Esophagus muscularis mucosa (tissue), 4 donors: ENCODE measurements at regions not wholly inside any gene's neighbourhood (a gene's known extent, or its start where the extent isn't known, plus 50 kb on each side); places are given as distances from the start of the nearest gene placed in this dataset.

ENCODE experiments used
- DNase-seq: peaks from one replicate; pipeline ENCODE4 v3.0.0-alpha.2; 2017; ENCODE audit errors: extremely low spot score
- H3K27ac ChIP-seq, 4 donors: fragments of 200-600 bp; sonication (generic); replicated peaks in 1 of 4; 1 replicate in 3 of 4; 2 replicates in 1 of 4; pipeline ENCODE4 v1.5.1; 2016 to 2019; ENCODE audit warnings: mild to moderate bottlenecking in 1 of 4
- H3K27me3 ChIP-seq, 4 donors: fragments of 200-600 bp; sonication (generic); one replicate each; pipeline versions ENCODE4 v1.5.1 to v1.6.0; 2016 to 2019
- H3K36me3 ChIP-seq, 4 donors: fragments of 200-600 bp; sonication (generic); one replicate each; pipeline ENCODE4 v1.5.1; 2016 to 2019
- H3K4me1 ChIP-seq, 4 donors: fragments of 200-600 bp; sonication (generic); one replicate each; pipeline ENCODE4 v1.5.1; 2016 to 2019
- H3K4me3 ChIP-seq, 4 donors: fragments of 200-600 bp; sonication (generic); 1 replicate in 2 of 4; 2 replicates in 2 of 4; pipeline ENCODE4 v1.5.1; 2016 to 2019; ENCODE audit warnings: mild to moderate bottlenecking in 4 of 4, moderate library complexity in 1 of 4
- H3K9me3 ChIP-seq, 4 donors: fragments of 200-600 bp; sonication (generic); 1 replicate in 3 of 4; 2 replicates in 1 of 4; pipeline ENCODE4 v1.5.1; 2016 to 2019
- EP300 ChIP-seq: sonication (generic); formaldehyde crosslinking; IDR thresholded peaks from one replicate; pipeline ENCODE4 v1.6.1; 2017; ENCODE audit warnings: antibody characterized with exemption
- POLR2A ChIP-seq: fragments of 450-650 bp; IDR thresholded peaks from one replicate; pipeline ENCODE4 v1.6.1; 2017; ENCODE audit warnings: antibody characterized with exemption, moderate library complexity, mild to moderate bottlenecking, low read depth
- POLR2AphosphoS5 ChIP-seq, 2 donors: sonication (generic); formaldehyde crosslinking; IDR thresholded peaks; one replicate each; pipeline ENCODE4 v1.6.1; 2017; ENCODE audit warnings: antibody characterized with exemption in 2 of 2
- WGBS: methylation state at CpG from one replicate; pipeline ENCODE4 v1.1.5; 2018; 5-methylcytosine and 5-hydroxymethylcytosine counted together
- intact Hi-C: fragments of 100-400 bp; cut with DNase I; formaldehyde crosslinking; loops from one replicate; pipeline ENCODE4 v1.15.1; 2023
- TF ChIP-seq, protein P1 (sequence below), 3 experiments: fragments of 200-600 bp in 2 of 3; fragments of 450-650 bp in 1 of 3; sonication (generic) in 2 of 3; IDR thresholded peaks; one replicate each; pipeline ENCODE4 v1.5.1; 2017 to 2019; ENCODE audit warnings: antibody characterized with exemption in 3 of 3, mild to moderate bottlenecking in 2 of 3, moderate library complexity in 1 of 3

- Histone ChIP-seq H3K27ac (no peak overlapping the region), H3K36me3 (no peaks in the 10 kb centered on the region), H3K9me3 (no peaks in the 10 kb centered on the region), H3K4me1 (no peaks in the 10 kb centered on the region), H3K4me3 (no peak overlapping the region), H3K27me3 (no peaks in the 10 kb centered on the region)
- intact Hi-C loops, result no loop called here
- no peak for DNase-seq
- 77% methylated on average over 3 of the region's 3 CpGs for WGBS
- TF ChIP-seq POLR2A, result no peak
- TF ChIP-seq EP300, result no peak
- TF ChIP-seq, protein P1, sequence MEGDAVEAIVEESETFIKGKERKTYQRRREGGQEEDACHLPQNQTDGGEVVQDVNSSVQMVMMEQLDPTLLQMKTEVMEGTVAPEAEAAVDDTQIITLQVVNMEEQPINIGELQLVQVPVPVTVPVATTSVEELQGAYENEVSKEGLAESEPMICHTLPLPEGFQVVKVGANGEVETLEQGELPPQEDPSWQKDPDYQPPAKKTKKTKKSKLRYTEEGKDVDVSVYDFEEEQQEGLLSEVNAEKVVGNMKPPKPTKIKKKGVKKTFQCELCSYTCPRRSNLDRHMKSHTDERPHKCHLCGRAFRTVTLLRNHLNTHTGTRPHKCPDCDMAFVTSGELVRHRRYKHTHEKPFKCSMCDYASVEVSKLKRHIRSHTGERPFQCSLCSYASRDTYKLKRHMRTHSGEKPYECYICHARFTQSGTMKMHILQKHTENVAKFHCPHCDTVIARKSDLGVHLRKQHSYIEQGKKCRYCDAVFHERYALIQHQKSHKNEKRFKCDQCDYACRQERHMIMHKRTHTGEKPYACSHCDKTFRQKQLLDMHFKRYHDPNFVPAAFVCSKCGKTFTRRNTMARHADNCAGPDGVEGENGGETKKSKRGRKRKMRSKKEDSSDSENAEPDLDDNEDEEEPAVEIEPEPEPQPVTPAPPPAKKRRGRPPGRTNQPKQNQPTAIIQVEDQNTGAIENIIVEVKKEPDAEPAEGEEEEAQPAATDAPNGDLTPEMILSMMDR (IDR thresholded peaks at IDR 0.05), result no peak
- TF ChIP-seq POLR2AphosphoS5 (IDR thresholded peaks at IDR 0.05), result no peak
Measured at GRCh38 chr18:67995769-67996168, 479.2 kb upstream of the DSEL start.

- DNase-seq, result no peak
- no peak overlapping the region for H3K27ac ChIP-seq
- 81% methylated on average over 2 of the region's 2 CpGs for WGBS
- no peaks in the 10 kb centered on the region for H3K36me3 ChIP-seq
- no peak overlapping the region for H3K4me3 ChIP-seq
- intact Hi-C loops, result no loop called here
- H3K27me3 ChIP-seq, result no peaks in the 10 kb centered on the region
- no peaks in the 10 kb centered on the region for H3K4me1 ChIP-seq
- no peaks in the 10 kb centered on the region for H3K9me3 ChIP-seq
- TF ChIP-seq, protein P1 (IDR thresholded peaks at IDR 0.05), result no peak
- no peak for TF ChIP-seq POLR2A
- TF ChIP-seq EP300, result no peak
- TF ChIP-seq POLR2AphosphoS5 (IDR thresholded peaks at IDR 0.05), result no peak
Measured at GRCh38 chr18:67980241-67980640, 463.7 kb upstream of the DSEL start.

- Histone ChIP-seq H3K4me3 (no peak overlapping the region), H3K27ac (no peak overlapping the region), H3K36me3 (no peaks in the 10 kb centered on the region), H3K9me3 (no peaks in the 10 kb centered on the region), H3K4me1 (no peaks in the 10 kb centered on the region), H3K27me3 (no peaks in the 10 kb centered on the region)
- no peak for DNase-seq
- 93% methylated on average over 5 of the region's 7 CpGs for WGBS
- TF ChIP-seq, protein P1 (IDR thresholded peaks at IDR 0.05), result no peak
- no peak for TF ChIP-seq POLR2AphosphoS5 (IDR thresholded peaks at IDR 0.05)
- no peak for TF ChIP-seq POLR2A
- no peak for TF ChIP-seq EP300
- intact Hi-C loops, result no loop called here
Measured at GRCh38 chr18:67977067-67977616, 460.6 kb upstream of the DSEL start.

DNA sequence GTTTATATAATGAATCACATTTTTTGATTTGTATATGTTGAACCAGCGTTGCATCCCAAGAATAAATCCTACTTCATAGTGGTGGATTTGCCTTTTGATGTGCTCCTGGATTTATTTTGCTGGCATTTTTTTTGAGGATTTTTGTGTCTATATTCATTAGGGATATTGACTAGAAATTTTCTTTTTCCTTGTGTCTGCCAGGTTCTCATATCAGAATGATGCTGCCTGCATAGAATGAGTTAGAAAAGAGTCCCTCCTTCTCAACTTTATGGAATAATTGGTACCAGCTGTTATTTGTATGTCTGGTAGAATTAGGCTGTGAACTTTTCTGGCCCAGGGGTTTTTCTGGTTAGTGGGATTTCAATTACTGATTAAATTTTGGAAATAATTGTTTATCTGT lies 457.4 kb upstream of the DSEL start:
- 44% methylated on average over 1 of the region's 1 CpG for WGBS
- Histone ChIP-seq H3K27ac (no peak overlapping the region), H3K4me1 (no peaks in the 10 kb centered on the region), H3K9me3 (no peaks in the 10 kb centered on the region), H3K27me3 (no peaks in the 10 kb centered on the region), H3K4me3 (no peak overlapping the region), H3K36me3 (no peaks in the 10 kb centered on the region)
- TF ChIP-seq EP300 (no peak), POLR2AphosphoS5 (IDR thresholded peaks at IDR 0.05) (no peak), POLR2A (no peak)
- TF ChIP-seq, protein P1 (IDR thresholded peaks at IDR 0.05), result no peak
- intact Hi-C loops, result no loop called here
- DNase-seq, result no peak

DNA sequence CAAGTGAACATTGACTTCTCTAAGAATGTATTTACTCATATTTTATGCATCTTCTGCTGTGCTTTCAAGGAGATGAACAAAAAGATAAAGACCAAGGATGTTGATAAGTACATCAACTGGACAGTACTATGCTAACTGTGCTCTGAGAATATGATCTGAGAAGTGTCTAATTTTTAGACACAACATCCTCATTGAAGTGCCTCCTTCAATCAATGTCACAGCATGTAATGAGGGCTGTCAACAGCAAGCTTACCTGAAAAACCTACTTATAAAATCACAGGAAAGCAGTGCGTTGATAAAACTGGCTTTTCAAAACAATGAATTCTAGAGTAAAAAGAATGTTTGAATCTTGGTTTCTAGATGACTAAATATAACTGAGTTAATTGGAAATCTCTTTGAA lies 452.9 kb upstream of the DSEL start:
- intact Hi-C loops, result no loop called here
- no peaks in the 10 kb centered on the region for H3K9me3 ChIP-seq
- no peak overlapping the region for H3K4me3 ChIP-seq
- H3K4me1 ChIP-seq, result no peaks in the 10 kb centered on the region
- no peaks in the 10 kb centered on the region for H3K36me3 ChIP-seq
- H3K27ac ChIP-seq, result no peak overlapping the region
- no peaks in the 10 kb centered on the region for H3K27me3 ChIP-seq
- no peak for TF ChIP-seq EP300
- no peak for TF ChIP-seq POLR2A
- TF ChIP-seq, protein P1 (IDR thresholded peaks at IDR 0.05), result no peak
- no peak for TF ChIP-seq POLR2AphosphoS5 (IDR thresholded peaks at IDR 0.05)
- DNase-seq, result no peak
- WGBS, result 92% methylated on average over 1 of the region's 1 CpG
